Stimulated activated effector memory CD8-positive, alpha-beta T cell treated with anti-CD3 and anti-CD28 coated beads, Interleukin-12 subunit alpha, Interleukin-12 subunit beta, amount 100 ng/mL, for 72 hours (primary cell): ENCODE measurements at regions not wholly inside any gene's neighbourhood (a gene's known extent, or its start where the extent isn't known, plus 50 kb on each side); places are given as distances from the start of the nearest gene placed in this dataset.

Experiments
- ATAC-seq: fragments of 150-1000 bp; cut with Tn5 transposase; 2 replicates; pipeline ENCODE4 v1.10.0; 2021
- DNase-seq, 2 donors: peaks; one replicate each; pipeline ENCODE4 v3.0.0; 2021 to 2022; ENCODE audit warnings: low spot score in 2 of 2
- H3K27ac Mint-ChIP-seq: one replicate; pipeline ENCODE4 v1.8.0; 2022; ENCODE audit warnings: mild to moderate bottlenecking, mixed read lengths
- H3K36me3 Mint-ChIP-seq: one replicate; pipeline ENCODE4 v1.8.0; 2022; ENCODE audit warnings: mild to moderate bottlenecking, mixed read lengths
- H3K4me1 Mint-ChIP-seq: one replicate; pipeline ENCODE4 v1.8.0; 2022; ENCODE audit warnings: mixed read lengths
- H3K4me3 Mint-ChIP-seq: one replicate; pipeline ENCODE4 v1.8.0; 2022; ENCODE audit warnings: mild to moderate bottlenecking, mixed read lengths
- H3K9me3 Mint-ChIP-seq: one replicate; pipeline ENCODE4 v1.8.0; 2022; ENCODE audit warnings: mixed read lengths

- no peak overlapping the region for H3K4me3 Mint-ChIP-seq
- no peaks in the 10 kb centered on the region for H3K4me1 Mint-ChIP-seq
- ATAC-seq (peak; percentile 43), DNase-seq (peak in 1 of 2 donors; percentile 46)
- no peaks in the 10 kb centered on the region for H3K36me3 Mint-ChIP-seq
- no peak overlapping the region for H3K27ac Mint-ChIP-seq
- H3K9me3 Mint-ChIP-seq = peaks cover 22% of the 10 kb centered on the region
Observed at GRCh38 chr7:68440866-68441265, 1157.4 kb upstream of the AUTS2 start.

DNA sequence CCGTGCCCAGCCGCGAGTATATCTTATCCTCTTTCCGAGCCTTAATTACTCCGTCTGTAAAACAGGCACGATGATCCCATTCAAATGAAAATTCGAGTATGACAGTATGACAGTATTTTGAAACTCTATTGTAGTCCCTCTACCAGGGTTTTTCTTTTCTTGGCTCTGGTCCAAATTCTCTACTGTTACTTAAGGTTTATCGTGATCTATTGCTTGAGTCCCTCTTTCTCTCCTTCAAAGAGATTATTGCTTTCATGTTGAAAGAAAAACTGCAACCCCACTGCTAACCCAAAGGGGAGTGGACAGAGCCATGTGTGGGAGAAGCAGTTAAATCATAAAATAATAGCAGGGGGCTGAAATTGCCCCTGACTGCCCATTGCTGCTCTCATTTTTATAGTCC lies 1156.6 kb upstream of the AUTS2 start:
- ATAC-seq (no peak), DNase-seq (no peak)
- no peaks in the 10 kb centered on the region for H3K4me1 Mint-ChIP-seq
- H3K4me3 Mint-ChIP-seq = no peak overlapping the region
- H3K27ac Mint-ChIP-seq = no peak overlapping the region
- H3K9me3 Mint-ChIP-seq = peaks cover 23% of the 10 kb centered on the region
- no peaks in the 10 kb centered on the region for H3K36me3 Mint-ChIP-seq

GRCh38 chr7:68442931-68443631 lies 1155.2 kb upstream of the AUTS2 start:
- Mint-ChIP-seq H3K9me3 (peaks cover 15% of the 10 kb centered on the region), H3K27ac (no peak overlapping the region), H3K4me1 (no peaks in the 10 kb centered on the region)

GRCh38 chr7:68444042-68444441 lies 1154.2 kb upstream of the AUTS2 start:
- no peaks in the 10 kb centered on the region for H3K36me3 Mint-ChIP-seq
- ATAC-seq = no peak
- DNase-seq = no peak

More at GRCh38 chr7:68442931-68443631, 1155.2 kb upstream of the AUTS2 start:
- no peak overlapping the region for H3K4me3 Mint-ChIP-seq
- H3K36me3 Mint-ChIP-seq = no peaks in the 10 kb centered on the region
- DNase-seq (no peak), ATAC-seq (no peak)

GRCh38 chr7:68444956-68445355 lies 1153.3 kb upstream of the AUTS2 start:
- no peaks in the 10 kb centered on the region for H3K4me1 Mint-ChIP-seq
- DNase-seq (no peak), ATAC-seq (no peak)
- no peak overlapping the region for H3K4me3 Mint-ChIP-seq
- H3K36me3 Mint-ChIP-seq = no peaks in the 10 kb centered on the region
- no peak overlapping the region for H3K27ac Mint-ChIP-seq
- peaks cover 20% of the 10 kb centered on the region for H3K9me3 Mint-ChIP-seq

More at GRCh38 chr7:68444042-68444441, 1154.2 kb upstream of the AUTS2 start:
- H3K4me3 Mint-ChIP-seq = no peak overlapping the region
- no peak overlapping the region for H3K27ac Mint-ChIP-seq
- no peaks in the 10 kb centered on the region for H3K4me1 Mint-ChIP-seq
- peaks cover 15% of the 10 kb centered on the region for H3K9me3 Mint-ChIP-seq

- no peak for DNase-seq
- no peak overlapping the region for H3K27ac Mint-ChIP-seq
- ATAC-seq = no peak
- H3K4me3 Mint-ChIP-seq = no peak overlapping the region
- H3K4me1 Mint-ChIP-seq = no peaks in the 10 kb centered on the region
- H3K36me3 Mint-ChIP-seq = no peaks in the 10 kb centered on the region
- H3K9me3 Mint-ChIP-seq = peaks cover 25% of the 10 kb centered on the region
Observed at GRCh38 chr7:68446183-68446582, 1152.1 kb upstream of the AUTS2 start.

- Mint-ChIP-seq H3K36me3 (no peaks in the 10 kb centered on the region), H3K4me1 (no peaks in the 10 kb centered on the region), H3K9me3 (peaks cover 26% of the 10 kb centered on the region), H3K4me3 (no peak overlapping the region), H3K27ac (no peak overlapping the region)
- ATAC-seq = no peak
- DNase-seq = no peak
Observed at GRCh38 chr7:68449099-68449498, 1149.2 kb upstream of the AUTS2 start.

- no peaks in the 10 kb centered on the region for H3K36me3 Mint-ChIP-seq
- H3K4me1 Mint-ChIP-seq = no peaks in the 10 kb centered on the region
- H3K9me3 Mint-ChIP-seq = peaks cover 21% of the 10 kb centered on the region
- H3K4me3 Mint-ChIP-seq = no peak overlapping the region
- DNase-seq (no peak), ATAC-seq (no peak)
- no peak overlapping the region for H3K27ac Mint-ChIP-seq
Observed at GRCh38 chr7:68449816-68450215, 1148.5 kb upstream of the AUTS2 start.

- H3K9me3 Mint-ChIP-seq = peaks cover 35% of the 10 kb centered on the region
- DNase-seq = no peak
Observed at GRCh38 chr7:68454931-68455330, 1143.3 kb upstream of the AUTS2 start.

GRCh38 chr7:68456469-68456868 lies 1141.8 kb upstream of the AUTS2 start:
- ATAC-seq (no peak), DNase-seq (no peak)
- H3K9me3 Mint-ChIP-seq = peaks cover 32% of the 10 kb centered on the region
- H3K4me1 Mint-ChIP-seq = no peaks in the 10 kb centered on the region
- H3K27ac Mint-ChIP-seq = no peak overlapping the region
- H3K36me3 Mint-ChIP-seq = no peaks in the 10 kb centered on the region
- no peak overlapping the region for H3K4me3 Mint-ChIP-seq

More at GRCh38 chr7:68454931-68455330, 1143.3 kb upstream of the AUTS2 start:
- no peaks in the 10 kb centered on the region for H3K36me3 Mint-ChIP-seq
- no peak overlapping the region for H3K27ac Mint-ChIP-seq
- ATAC-seq = no peak
- no peaks in the 10 kb centered on the region for H3K4me1 Mint-ChIP-seq
- no peak overlapping the region for H3K4me3 Mint-ChIP-seq

- Mint-ChIP-seq H3K4me1 (no peaks in the 10 kb centered on the region), H3K9me3 (peaks cover 31% of the 10 kb centered on the region), H3K36me3 (no peaks in the 10 kb centered on the region), H3K4me3 (no peak overlapping the region), H3K27ac (no peak overlapping the region)
- DNase-seq (no peak), ATAC-seq (no peak)
Observed at GRCh38 chr7:68457481-68457880, 1140.8 kb upstream of the AUTS2 start.

DNA sequence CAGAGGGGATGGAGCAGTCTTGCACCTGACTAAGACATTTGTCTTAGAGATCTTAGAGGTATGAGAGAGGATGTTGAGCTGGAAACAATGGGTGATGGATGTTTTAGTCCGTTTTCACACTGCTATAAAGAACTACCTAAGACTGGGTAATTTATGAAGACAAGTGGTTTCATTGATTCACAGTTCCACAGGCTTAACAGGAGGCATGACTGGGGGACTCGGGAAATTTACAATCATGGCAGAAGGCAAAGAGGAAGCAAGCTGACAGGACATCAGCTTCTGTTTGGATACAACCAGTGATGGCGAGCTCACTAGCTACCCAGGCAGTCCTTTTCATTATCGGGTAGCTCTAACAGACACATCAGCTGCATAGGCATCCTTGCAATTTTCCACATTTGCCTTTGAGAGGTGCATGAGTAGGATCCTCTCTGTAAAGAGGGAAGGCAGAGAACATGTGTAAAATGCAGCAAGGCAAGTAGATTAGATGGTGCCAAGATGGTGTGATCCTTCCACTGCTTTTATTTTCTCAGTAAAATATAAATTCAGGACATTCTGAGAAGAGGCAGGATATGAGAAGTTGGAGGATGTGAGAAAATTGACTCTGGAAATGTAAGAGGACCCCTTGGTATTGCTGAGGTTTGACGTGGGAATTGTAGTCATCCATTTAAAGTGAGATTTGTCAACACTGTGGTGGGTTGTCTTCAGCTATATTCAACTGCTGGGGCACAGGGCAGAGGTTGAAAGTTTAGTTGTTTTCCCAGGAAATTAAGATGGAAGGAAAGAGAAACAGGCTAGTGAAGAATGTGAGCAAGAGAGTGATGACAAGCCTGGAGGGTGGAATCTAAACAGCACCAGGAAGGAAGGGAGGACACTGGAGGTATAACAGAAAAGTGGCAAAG lies 1140.0 kb upstream of the AUTS2 start:
- Mint-ChIP-seq H3K4me1 (no peaks in the 10 kb centered on the region), H3K27ac (no peak overlapping the region), H3K4me3 (no peak overlapping the region), H3K36me3 (no peaks in the 10 kb centered on the region), H3K9me3 (peaks cover 34% of the 10 kb centered on the region)
- no peak for ATAC-seq
- no peak for DNase-seq

GRCh38 chr7:68461430-68461829 lies 1136.8 kb upstream of the AUTS2 start:
- H3K4me3 Mint-ChIP-seq = no peak overlapping the region
- H3K27ac Mint-ChIP-seq = no peak overlapping the region
- DNase-seq = no peak
- no peaks in the 10 kb centered on the region for H3K4me1 Mint-ChIP-seq
- H3K9me3 Mint-ChIP-seq = peaks cover 34% of the 10 kb centered on the region
- no peak for ATAC-seq
- no peaks in the 10 kb centered on the region for H3K36me3 Mint-ChIP-seq

- H3K9me3 Mint-ChIP-seq = peaks cover 17% of the 10 kb centered on the region
- ATAC-seq = no peak
- H3K36me3 Mint-ChIP-seq = no peaks in the 10 kb centered on the region
- no peaks in the 10 kb centered on the region for H3K4me1 Mint-ChIP-seq
- no peak overlapping the region for H3K27ac Mint-ChIP-seq
- no peak for DNase-seq
- H3K4me3 Mint-ChIP-seq = no peak overlapping the region
Observed at GRCh38 chr7:68470836-68471435, 1127.3 kb upstream of the AUTS2 start.

DNA sequence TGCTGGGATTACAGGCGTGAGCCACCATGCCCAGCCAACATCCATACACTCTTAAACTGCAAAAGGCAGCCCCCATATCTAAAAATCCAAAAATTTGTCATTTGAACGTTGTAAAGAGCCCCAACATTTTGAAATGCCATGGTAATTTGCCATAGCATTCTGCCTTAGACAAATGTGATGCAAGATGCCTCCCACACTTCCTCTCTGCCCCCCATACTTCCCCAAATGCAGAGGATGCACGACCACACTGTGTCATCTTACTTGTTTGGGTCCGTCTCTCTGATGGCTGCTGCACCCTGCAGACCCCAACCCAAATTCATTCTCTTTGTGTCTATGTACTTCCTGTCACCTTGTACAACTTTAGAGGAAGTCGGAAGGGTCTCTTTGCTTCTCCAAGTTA lies 1125.6 kb upstream of the AUTS2 start:
- no peak overlapping the region for H3K4me3 Mint-ChIP-seq
- no peaks in the 10 kb centered on the region for H3K36me3 Mint-ChIP-seq
- H3K4me1 Mint-ChIP-seq = no peaks in the 10 kb centered on the region
- peaks cover 14% of the 10 kb centered on the region for H3K9me3 Mint-ChIP-seq
- DNase-seq (no peak), ATAC-seq (no peak)
- H3K27ac Mint-ChIP-seq = no peak overlapping the region
